HCT116 (cell line): ENCODE measurements at regions not wholly inside any gene's neighbourhood (a gene's known extent, or its start where the extent isn't known, plus 50 kb on each side); places are given as distances from the start of the nearest gene placed in this dataset.

Experiments
- EGR1 ChIP-seq: IDR thresholded peaks from 2 replicates; pipeline ENCODE4 v1.6.1; 2012; ENCODE audit warnings: low read depth
- EZH2 ChIP-seq: fragments of 200-600 bp; sonication (generic); IDR thresholded peaks from 2 replicates; pipeline ENCODE4 v1.6.1; 2017; ENCODE audit warnings: antibody characterized with exemption, mixed run types
- EZH2phosphoT487 ChIP-seq: fragments of 200-600 bp; IDR thresholded peaks from 2 replicates; pipeline ENCODE4 v1.6.1; 2018; ENCODE audit warnings: antibody characterized with exemption, borderline replicate concordance
- POLR2A ChIP-seq: IDR thresholded peaks from 2 replicates; pipeline ENCODE4 v1.7.0; 2011; ENCODE audit warnings: borderline replicate concordance; ENCODE audit not compliant: insufficient read depth, insufficient read length; ENCODE audit errors: extremely low read depth
- POLR2AphosphoS5 ChIP-seq: IDR thresholded peaks from 2 replicates; pipeline ENCODE4 v1.6.1; 2011; ENCODE audit warnings: mild to moderate bottlenecking, low read depth, low read length, moderate library complexity
- RAD21 ChIP-seq: IDR thresholded peaks from 2 replicates; pipeline ENCODE4 v1.6.1; 2012; ENCODE audit warnings: low read depth, mild to moderate bottlenecking
- SP1 ChIP-seq: IDR thresholded peaks from 2 replicates; pipeline ENCODE4 v1.6.1; 2012; ENCODE audit warnings: low read depth
- SRF ChIP-seq: IDR thresholded peaks from 2 replicates; pipeline ENCODE4 v1.6.1; 2012; ENCODE audit warnings: low read depth
- YY1 ChIP-seq: IDR thresholded peaks from 2 replicates; pipeline ENCODE4 v1.6.1; 2011; ENCODE audit warnings: low read length, low read depth, moderate library complexity, mild to moderate bottlenecking; ENCODE audit not compliant: insufficient replicate concordance; ENCODE audit errors: extremely low read depth
- ZNF274 ChIP-seq: fragments of 200-500 bp; sonication (Bioruptor generic); IDR thresholded peaks from 2 replicates; pipeline ENCODE4 v1.6.1; 2014; ENCODE audit warnings: mild to moderate bottlenecking, low read depth, low read length, inconsistent platforms
- TF ChIP-seq, protein P1 (sequence below), 3 experiments: fragments of 200-600 bp in 1 of 3; sonication (generic) in 1 of 3; IDR thresholded peaks in 2 of 3; conservative IDR thresholded peaks in 1 of 3; 2 replicates each; pipeline ENCODE4 v1.5.1; 2012 to 2017; ENCODE audit warnings: low read depth in 2 of 3, low read length in 2 of 3, antibody characterized with exemption in 1 of 3, borderline replicate concordance in 1 of 3, control low read depth in 1 of 3, mild to moderate bottlenecking in 1 of 3, mixed read lengths in 1 of 3, mixed run types in 1 of 3, moderate library complexity in 1 of 3; ENCODE audit not compliant: insufficient read depth in 1 of 3
- TF ChIP-seq, protein P2 (sequence below): IDR thresholded peaks from 2 replicates; pipeline ENCODE4 v1.6.1; 2012
- TF ChIP-seq, protein P3 (sequence below): IDR thresholded peaks from 2 replicates; pipeline ENCODE4 v1.6.1; 2012; ENCODE audit warnings: low read depth
- TF ChIP-seq, protein P4 (sequence below): IDR thresholded peaks from 2 replicates; pipeline ENCODE4 v1.6.1; 2011; ENCODE audit warnings: mild to moderate bottlenecking, low read length, moderate library complexity; ENCODE audit not compliant: insufficient replicate concordance; ENCODE audit errors: extremely low read depth

DNA sequence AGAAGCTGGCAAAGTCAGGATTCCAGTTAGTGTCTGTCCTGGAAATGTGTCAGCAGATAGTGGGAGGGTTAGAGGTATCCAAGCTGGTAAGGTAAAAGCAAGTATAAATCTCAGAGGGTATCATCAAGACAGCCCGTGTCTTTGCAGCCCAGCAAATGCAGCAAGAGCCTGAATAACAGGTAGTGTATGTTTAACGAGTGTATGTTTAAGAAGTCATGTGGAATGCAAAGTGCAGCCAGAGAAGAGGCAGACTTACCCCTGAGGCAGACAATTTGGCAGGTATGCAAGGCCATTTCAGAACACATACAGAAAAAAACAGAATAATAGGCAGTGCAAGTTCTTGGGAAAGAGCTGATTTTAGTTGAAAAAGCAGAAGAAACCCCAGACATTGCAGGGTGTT lies 411.0 kb upstream of the NEGR1 start:
- TF ChIP-seq RAD21: no peak
- no peak for TF ChIP-seq POLR2AphosphoS5
- TF ChIP-seq, protein P1, sequence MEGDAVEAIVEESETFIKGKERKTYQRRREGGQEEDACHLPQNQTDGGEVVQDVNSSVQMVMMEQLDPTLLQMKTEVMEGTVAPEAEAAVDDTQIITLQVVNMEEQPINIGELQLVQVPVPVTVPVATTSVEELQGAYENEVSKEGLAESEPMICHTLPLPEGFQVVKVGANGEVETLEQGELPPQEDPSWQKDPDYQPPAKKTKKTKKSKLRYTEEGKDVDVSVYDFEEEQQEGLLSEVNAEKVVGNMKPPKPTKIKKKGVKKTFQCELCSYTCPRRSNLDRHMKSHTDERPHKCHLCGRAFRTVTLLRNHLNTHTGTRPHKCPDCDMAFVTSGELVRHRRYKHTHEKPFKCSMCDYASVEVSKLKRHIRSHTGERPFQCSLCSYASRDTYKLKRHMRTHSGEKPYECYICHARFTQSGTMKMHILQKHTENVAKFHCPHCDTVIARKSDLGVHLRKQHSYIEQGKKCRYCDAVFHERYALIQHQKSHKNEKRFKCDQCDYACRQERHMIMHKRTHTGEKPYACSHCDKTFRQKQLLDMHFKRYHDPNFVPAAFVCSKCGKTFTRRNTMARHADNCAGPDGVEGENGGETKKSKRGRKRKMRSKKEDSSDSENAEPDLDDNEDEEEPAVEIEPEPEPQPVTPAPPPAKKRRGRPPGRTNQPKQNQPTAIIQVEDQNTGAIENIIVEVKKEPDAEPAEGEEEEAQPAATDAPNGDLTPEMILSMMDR (IDR thresholded peaks at IDR 0.05 in 2 of 3, conservative IDR thresholded peaks at IDR 0.05 in 1 of 3; ENCODE audit: borderline replicate concordance in 1 of 3, insufficient read depth in 1 of 3, low read depth in 2 of 3, low read length in 2 of 3): no peak
- TF ChIP-seq, protein P2, sequence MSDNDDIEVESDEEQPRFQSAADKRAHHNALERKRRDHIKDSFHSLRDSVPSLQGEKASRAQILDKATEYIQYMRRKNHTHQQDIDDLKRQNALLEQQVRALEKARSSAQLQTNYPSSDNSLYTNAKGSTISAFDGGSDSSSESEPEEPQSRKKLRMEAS: no peak
- TF ChIP-seq, protein P3, sequence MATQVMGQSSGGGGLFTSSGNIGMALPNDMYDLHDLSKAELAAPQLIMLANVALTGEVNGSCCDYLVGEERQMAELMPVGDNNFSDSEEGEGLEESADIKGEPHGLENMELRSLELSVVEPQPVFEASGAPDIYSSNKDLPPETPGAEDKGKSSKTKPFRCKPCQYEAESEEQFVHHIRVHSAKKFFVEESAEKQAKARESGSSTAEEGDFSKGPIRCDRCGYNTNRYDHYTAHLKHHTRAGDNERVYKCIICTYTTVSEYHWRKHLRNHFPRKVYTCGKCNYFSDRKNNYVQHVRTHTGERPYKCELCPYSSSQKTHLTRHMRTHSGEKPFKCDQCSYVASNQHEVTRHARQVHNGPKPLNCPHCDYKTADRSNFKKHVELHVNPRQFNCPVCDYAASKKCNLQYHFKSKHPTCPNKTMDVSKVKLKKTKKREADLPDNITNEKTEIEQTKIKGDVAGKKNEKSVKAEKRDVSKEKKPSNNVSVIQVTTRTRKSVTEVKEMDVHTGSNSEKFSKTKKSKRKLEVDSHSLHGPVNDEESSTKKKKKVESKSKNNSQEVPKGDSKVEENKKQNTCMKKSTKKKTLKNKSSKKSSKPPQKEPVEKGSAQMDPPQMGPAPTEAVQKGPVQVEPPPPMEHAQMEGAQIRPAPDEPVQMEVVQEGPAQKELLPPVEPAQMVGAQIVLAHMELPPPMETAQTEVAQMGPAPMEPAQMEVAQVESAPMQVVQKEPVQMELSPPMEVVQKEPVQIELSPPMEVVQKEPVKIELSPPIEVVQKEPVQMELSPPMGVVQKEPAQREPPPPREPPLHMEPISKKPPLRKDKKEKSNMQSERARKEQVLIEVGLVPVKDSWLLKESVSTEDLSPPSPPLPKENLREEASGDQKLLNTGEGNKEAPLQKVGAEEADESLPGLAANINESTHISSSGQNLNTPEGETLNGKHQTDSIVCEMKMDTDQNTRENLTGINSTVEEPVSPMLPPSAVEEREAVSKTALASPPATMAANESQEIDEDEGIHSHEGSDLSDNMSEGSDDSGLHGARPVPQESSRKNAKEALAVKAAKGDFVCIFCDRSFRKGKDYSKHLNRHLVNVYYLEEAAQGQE: no peak
- TF ChIP-seq EZH2: no peak
- TF ChIP-seq POLR2A: no peak
- TF ChIP-seq SRF: no peak
- no peak for TF ChIP-seq SP1
- TF ChIP-seq, protein P4, sequence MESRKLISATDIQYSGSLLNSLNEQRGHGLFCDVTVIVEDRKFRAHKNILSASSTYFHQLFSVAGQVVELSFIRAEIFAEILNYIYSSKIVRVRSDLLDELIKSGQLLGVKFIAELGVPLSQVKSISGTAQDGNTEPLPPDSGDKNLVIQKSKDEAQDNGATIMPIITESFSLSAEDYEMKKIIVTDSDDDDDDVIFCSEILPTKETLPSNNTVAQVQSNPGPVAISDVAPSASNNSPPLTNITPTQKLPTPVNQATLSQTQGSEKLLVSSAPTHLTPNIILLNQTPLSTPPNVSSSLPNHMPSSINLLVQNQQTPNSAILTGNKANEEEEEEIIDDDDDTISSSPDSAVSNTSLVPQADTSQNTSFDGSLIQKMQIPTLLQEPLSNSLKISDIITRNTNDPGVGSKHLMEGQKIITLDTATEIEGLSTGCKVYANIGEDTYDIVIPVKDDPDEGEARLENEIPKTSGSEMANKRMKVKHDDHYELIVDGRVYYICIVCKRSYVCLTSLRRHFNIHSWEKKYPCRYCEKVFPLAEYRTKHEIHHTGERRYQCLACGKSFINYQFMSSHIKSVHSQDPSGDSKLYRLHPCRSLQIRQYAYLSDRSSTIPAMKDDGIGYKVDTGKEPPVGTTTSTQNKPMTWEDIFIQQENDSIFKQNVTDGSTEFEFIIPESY: no peak
- no peak for TF ChIP-seq YY1
- TF ChIP-seq ZNF274: no peak
- TF ChIP-seq EGR1: no peak
- no peak for TF ChIP-seq EZH2phosphoT487
